ENCODE measurements at regions not wholly inside any gene's neighbourhood (a gene's known extent, or its start where the extent isn't known, plus 50 kb on each side); places are given as distances from the start of the nearest gene placed in this dataset.

- ChIA-PET POLR2A (no interaction called here), CTCF (ENCODE audit: low intra/inter-chr PET ratio, low total read pairs) (no interaction called here)
- FAIRE-seq: no peak
- no TSS peak for BruUV-seq (replicated peaks)
- Histone ChIP-seq H3K4me3 (replicated peaks in 1 of 3; ENCODE audit: insufficient read depth in 1 of 3, low read depth in 2 of 3, low read length in 3 of 3) (no peak overlapping the region), H3K4me1 (ENCODE audit: insufficient read depth, low read length) (no peaks in the 10 kb centered on the region), H3K4me2 (ENCODE audit: low read depth, low read length) (no peak overlapping the region), H2AFZ (ENCODE audit: low read length) (no peak overlapping the region), H3K27ac (ENCODE audit: extremely low read length, insufficient read depth, low read length) (no peak overlapping the region), H3K9ac (ENCODE audit: insufficient read depth, low read depth, low read length) (no peak overlapping the region), H3K79me2 (ENCODE audit: insufficient read depth, low read length) (no peaks in the 10 kb centered on the region), H3K9me3 (ENCODE audit: low read length) (no peaks in the 10 kb centered on the region), H3K36me3 (replicated peaks in 1 of 2; ENCODE audit: control insufficient read depth in 1 of 2, insufficient read depth in 2 of 2, low read length in 2 of 2) (no peaks in the 10 kb centered on the region), H3K27me3 (ENCODE audit: control insufficient read depth in 1 of 2, insufficient read depth in 2 of 2, low read length in 2 of 2) (peaks cover 0 to 18% of the 10 kb centered on the region in 2 experiments; a peak in 2 of 5 replicates), H4K20me1 (ENCODE audit: insufficient read depth, low read length) (no peaks in the 10 kb centered on the region)
- DNase-seq (ENCODE audit: low spot score): no peak
- in situ Hi-C loops (cut with HindIII; ENCODE audit: extremely low pct_ligation_motif_present, low pct_unique_long_range_greater_than_20kb) (no loop called here), intact Hi-C loops (cut with micrococcal nuclease; ENCODE audit: unreplicated experiment) (no loop called here)
- 37% methylated on average over 21 of the region's 22 CpGs for WGBS (ENCODE audit: low lambda C conversion rate)
- no peak for TF ChIP-seq ZFY (CRISPR knock-in tag; IDR thresholded peaks at IDR 0.05)
- no peak for TF ChIP-seq CENPBD1 (CRISPR knock-in tag; IDR thresholded peaks at IDR 0.05; ENCODE audit: borderline replicate concordance, low read depth)
- TF ChIP-seq, protein P1, sequence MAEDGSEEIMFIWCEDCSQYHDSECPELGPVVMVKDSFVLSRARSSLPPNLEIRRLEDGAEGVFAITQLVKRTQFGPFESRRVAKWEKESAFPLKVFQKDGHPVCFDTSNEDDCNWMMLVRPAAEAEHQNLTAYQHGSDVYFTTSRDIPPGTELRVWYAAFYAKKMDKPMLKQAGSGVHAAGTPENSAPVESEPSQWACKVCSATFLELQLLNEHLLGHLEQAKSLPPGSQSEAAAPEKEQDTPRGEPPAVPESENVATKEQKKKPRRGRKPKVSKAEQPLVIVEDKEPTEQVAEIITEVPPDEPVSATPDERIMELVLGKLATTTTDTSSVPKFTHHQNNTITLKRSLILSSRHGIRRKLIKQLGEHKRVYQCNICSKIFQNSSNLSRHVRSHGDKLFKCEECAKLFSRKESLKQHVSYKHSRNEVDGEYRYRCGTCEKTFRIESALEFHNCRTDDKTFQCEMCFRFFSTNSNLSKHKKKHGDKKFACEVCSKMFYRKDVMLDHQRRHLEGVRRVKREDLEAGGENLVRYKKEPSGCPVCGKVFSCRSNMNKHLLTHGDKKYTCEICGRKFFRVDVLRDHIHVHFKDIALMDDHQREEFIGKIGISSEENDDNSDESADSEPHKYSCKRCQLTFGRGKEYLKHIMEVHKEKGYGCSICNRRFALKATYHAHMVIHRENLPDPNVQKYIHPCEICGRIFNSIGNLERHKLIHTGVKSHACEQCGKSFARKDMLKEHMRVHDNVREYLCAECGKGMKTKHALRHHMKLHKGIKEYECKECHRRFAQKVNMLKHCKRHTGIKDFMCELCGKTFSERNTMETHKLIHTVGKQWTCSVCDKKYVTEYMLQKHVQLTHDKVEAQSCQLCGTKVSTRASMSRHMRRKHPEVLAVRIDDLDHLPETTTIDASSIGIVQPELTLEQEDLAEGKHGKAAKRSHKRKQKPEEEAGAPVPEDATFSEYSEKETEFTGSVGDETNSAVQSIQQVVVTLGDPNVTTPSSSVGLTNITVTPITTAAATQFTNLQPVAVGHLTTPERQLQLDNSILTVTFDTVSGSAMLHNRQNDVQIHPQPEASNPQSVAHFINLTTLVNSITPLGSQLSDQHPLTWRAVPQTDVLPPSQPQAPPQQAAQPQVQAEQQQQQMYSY (CRISPR knock-in tag; IDR thresholded peaks at IDR 0.05): no peak
- no peak for TF ChIP-seq ZNF468 (CRISPR knock-in tag; IDR thresholded peaks at IDR 0.05)
- TF ChIP-seq PRPF4 (IDR thresholded peaks at IDR 0.05; ENCODE audit: low read depth, low read length, poor library complexity, severe bottlenecking): no peak
- no peak for ATAC-seq
These were observed 224.5 kb downstream of the SLC4A3 start for GRCh38 chr2:219851801-219852481.
